ENCODE measurements at regions not wholly inside any gene's neighbourhood (a gene's known extent, or its start where the extent isn't known, plus 50 kb on each side); places are given as distances from the start of the nearest gene placed in this dataset.

- TF ChIP-seq, protein P1, sequence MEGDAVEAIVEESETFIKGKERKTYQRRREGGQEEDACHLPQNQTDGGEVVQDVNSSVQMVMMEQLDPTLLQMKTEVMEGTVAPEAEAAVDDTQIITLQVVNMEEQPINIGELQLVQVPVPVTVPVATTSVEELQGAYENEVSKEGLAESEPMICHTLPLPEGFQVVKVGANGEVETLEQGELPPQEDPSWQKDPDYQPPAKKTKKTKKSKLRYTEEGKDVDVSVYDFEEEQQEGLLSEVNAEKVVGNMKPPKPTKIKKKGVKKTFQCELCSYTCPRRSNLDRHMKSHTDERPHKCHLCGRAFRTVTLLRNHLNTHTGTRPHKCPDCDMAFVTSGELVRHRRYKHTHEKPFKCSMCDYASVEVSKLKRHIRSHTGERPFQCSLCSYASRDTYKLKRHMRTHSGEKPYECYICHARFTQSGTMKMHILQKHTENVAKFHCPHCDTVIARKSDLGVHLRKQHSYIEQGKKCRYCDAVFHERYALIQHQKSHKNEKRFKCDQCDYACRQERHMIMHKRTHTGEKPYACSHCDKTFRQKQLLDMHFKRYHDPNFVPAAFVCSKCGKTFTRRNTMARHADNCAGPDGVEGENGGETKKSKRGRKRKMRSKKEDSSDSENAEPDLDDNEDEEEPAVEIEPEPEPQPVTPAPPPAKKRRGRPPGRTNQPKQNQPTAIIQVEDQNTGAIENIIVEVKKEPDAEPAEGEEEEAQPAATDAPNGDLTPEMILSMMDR (IDR thresholded peaks at IDR 0.05; ENCODE audit: poor library complexity, severe bottlenecking), result no peak
- TF ChIP-seq EZH2 (IDR thresholded peaks at IDR 0.05; ENCODE audit: borderline replicate concordance, insufficient read depth, low read length, poor library complexity, severe bottlenecking) (no peak), RAD21 (conservative IDR thresholded peaks at IDR 0.05) (no peak), MXI1 (conservative IDR thresholded peaks at IDR 0.05; ENCODE audit: poor library complexity, severe bottlenecking) (no peak), REST (IDR thresholded peaks at IDR 0.05; ENCODE audit: borderline replicate concordance) (no peak), EP300 (conservative IDR thresholded peaks at IDR 0.05; ENCODE audit: poor library complexity, severe bottlenecking) (no peak), POLR2AphosphoS5 (IDR thresholded peaks at IDR 0.05) (no peak), TAF1 (IDR thresholded peaks at IDR 0.05; ENCODE audit: low read depth) (no peak), SMC3 (conservative IDR thresholded peaks at IDR 0.05; ENCODE audit: poor library complexity) (no peak)
These were observed 328.9 kb upstream of the TGFBR2 start for GRCh38 chr3:30277494-30277893.

All from neural cell (in vitro differentiated cells).